Small intestine (tissue), 7 donors: ENCODE measurements at regions not wholly inside any gene's neighbourhood (a gene's known extent, or its start where the extent isn't known, plus 50 kb on each side); places are given as distances from the start of the nearest gene placed in this dataset.

Experiments
- DNase-seq, 2 donors: peaks; one replicate each; pipeline versions ENCODE4 v3.0.0 to v3.0.0-alpha.2; 2013
- FAIRE-seq: peaks from 2 replicates; lab custom pipeline; 2012; peaks lifted over from hg19 to GRCh38; lab: Jason Lieb, UNC
- H3K27ac ChIP-seq, 3 donors: one replicate each; pipeline ENCODE4 v1.5.1; 2013; ENCODE audit warnings: low read length in 2 of 3, mild to moderate bottlenecking in 2 of 3, control low read depth in 1 of 3, inconsistent platforms in 1 of 3, low read depth in 1 of 3, moderate library complexity in 1 of 3
- H3K27me3 ChIP-seq, 3 donors: one replicate each; pipeline ENCODE4 v1.6.1; 2013; ENCODE audit warnings: low read length in 3 of 3, inconsistent platforms in 1 of 3; ENCODE audit not compliant: control insufficient read depth in 3 of 3, insufficient read depth in 3 of 3
- H3K36me3 ChIP-seq, 3 donors: one replicate each; pipeline ENCODE4 v1.6.1; 2013; ENCODE audit warnings: low read length in 3 of 3, inconsistent platforms in 1 of 3, low read depth in 1 of 3, mild to moderate bottlenecking in 1 of 3, moderate library complexity in 1 of 3; ENCODE audit not compliant: control insufficient read depth in 3 of 3, insufficient read depth in 2 of 3
- H3K4me1 ChIP-seq, 3 donors: one replicate each; pipeline ENCODE4 v1.6.1; 2013; ENCODE audit warnings: low read length in 2 of 3, inconsistent platforms in 1 of 3, low read depth in 1 of 3, mild to moderate bottlenecking in 1 of 3, moderate library complexity in 1 of 3; ENCODE audit not compliant: control insufficient read depth in 3 of 3, insufficient read depth in 2 of 3
- H3K4me3 ChIP-seq, 3 donors: one replicate each; pipeline ENCODE4 v1.5.1; 2013; ENCODE audit warnings: low read length in 3 of 3, control low read depth in 1 of 3, inconsistent platforms in 1 of 3, low read depth in 1 of 3, mild to moderate bottlenecking in 1 of 3, moderate library complexity in 1 of 3
- H3K9me3 ChIP-seq, 2 donors: one replicate each; pipeline ENCODE4 v1.6.1; 2013; ENCODE audit warnings: low read depth in 1 of 2, low read length in 1 of 2; ENCODE audit not compliant: control insufficient read depth in 2 of 2, insufficient read depth in 1 of 2
- WGBS, 3 donors: extraction: QIAGEN DNeasy Blood & Tissue Kit; methylation state at CpG; one replicate each; pipeline ENCODE4 v1.1.7; 2013; 5-methylcytosine and 5-hydroxymethylcytosine counted together
- donor health status: healthy with polysubstance abuse.
- donor health status: control.
- donor health status: control.
- donor health status: Bipolar disorder and iron deficiency.
- donor health status: healthy.

DNA sequence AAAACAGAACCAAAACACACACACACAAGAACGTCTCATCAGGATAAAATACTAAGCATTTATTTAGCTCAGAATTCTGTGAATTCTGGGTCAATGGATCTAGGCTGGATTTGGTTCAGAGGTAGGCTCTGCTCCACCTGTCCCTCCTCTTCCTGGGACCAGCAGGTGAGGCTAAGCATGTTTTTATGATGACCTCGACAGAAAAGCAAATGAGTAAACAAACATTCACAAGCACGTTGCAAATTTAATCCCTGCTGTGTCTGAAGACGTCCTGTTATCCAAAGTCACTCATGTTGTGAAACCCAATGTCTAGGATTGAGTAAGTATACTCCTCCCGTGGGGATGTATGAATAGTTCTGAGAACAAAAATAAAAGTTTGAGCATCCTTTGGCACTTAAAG is 371.4 kb upstream of the TECRL start:
- DNase-seq = no peak
- H3K27ac ChIP-seq = no peak overlapping the region
- WGBS, 3 donors = 20 to 35% (median 22%) methylated on average over 5 of the region's 5 CpGs
- FAIRE-seq = no peak
- no peaks in the 10 kb centered on the region for H3K9me3 ChIP-seq
- no peaks in the 10 kb centered on the region for H3K4me1 ChIP-seq
- no peak overlapping the region for H3K4me3 ChIP-seq
- no peaks in the 10 kb centered on the region for H3K36me3 ChIP-seq
- no peaks in the 10 kb centered on the region for H3K27me3 ChIP-seq

- Histone ChIP-seq H3K4me1 (no peaks in the 10 kb centered on the region), H3K36me3 (no peaks in the 10 kb centered on the region), H3K4me3 (no peak overlapping the region), H3K27me3 (no peaks in the 10 kb centered on the region), H3K27ac (no peak overlapping the region), H3K9me3 (no peaks in the 10 kb centered on the region)
- no peak for FAIRE-seq
- DNase-seq = no peak
- WGBS, 3 donors = 57 to 76% (median 59%) methylated on average over 3 of the region's 3 CpGs
These were observed 368.0 kb upstream of the TECRL start for GRCh38 chr4:64777286-64777685.

GRCh38 chr4:64776820-64777219 is 367.6 kb upstream of the TECRL start:
- Histone ChIP-seq H3K27ac (no peak overlapping the region), H3K4me3 (no peak overlapping the region), H3K27me3 (no peaks in the 10 kb centered on the region), H3K36me3 (no peaks in the 10 kb centered on the region), H3K4me1 (no peaks in the 10 kb centered on the region), H3K9me3 (no peaks in the 10 kb centered on the region)
- DNase-seq (no peak), FAIRE-seq (no peak)
- 62 to 73% (median 65%) methylated on average over 2 of the region's 2 CpGs for WGBS, 3 donors

GRCh38 chr4:64774626-64775025 is 365.4 kb upstream of the TECRL start:
- Histone ChIP-seq H3K36me3 (no peaks in the 10 kb centered on the region), H3K4me3 (no peak overlapping the region), H3K4me1 (no peaks in the 10 kb centered on the region), H3K27me3 (no peaks in the 10 kb centered on the region), H3K9me3 (no peaks in the 10 kb centered on the region), H3K27ac (no peak overlapping the region)
- DNase-seq (no peak), FAIRE-seq (no peak)
- 88 to 92% (median 91%) methylated on average over 3 of the region's 3 CpGs for WGBS, 3 donors

GRCh38 chr4:64771149-64771548 is 361.9 kb upstream of the TECRL start:
- WGBS, 3 donors = 55 to 74% (median 70%) methylated on average over 2 of the region's 2 CpGs

DNA sequence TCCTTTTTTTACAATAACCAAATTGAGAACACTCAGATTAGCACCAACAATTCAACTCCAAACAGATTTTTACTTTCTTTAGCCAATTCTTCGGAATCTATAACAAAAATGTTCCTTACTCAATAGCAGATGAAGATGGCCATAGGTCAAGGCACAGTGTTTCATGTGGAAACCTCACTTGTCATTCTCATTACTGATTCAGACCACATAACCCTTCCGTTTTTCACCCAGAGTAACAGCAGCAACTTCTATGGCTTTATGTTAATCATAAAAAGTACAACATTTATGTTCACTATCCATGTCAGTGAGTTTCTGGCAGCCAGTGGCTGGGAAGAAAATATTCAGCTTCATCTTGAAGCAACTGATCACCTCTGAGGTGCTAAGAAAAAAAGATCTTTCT is 358.3 kb upstream of the TECRL start:
- FAIRE-seq (no peak), DNase-seq (no peak)
- no peaks in the 10 kb centered on the region for H3K9me3 ChIP-seq
- WGBS, 3 donors = 66 to 75% (median 70%) methylated on average over 2 of the region's 2 CpGs
- H3K4me1 ChIP-seq = no peaks in the 10 kb centered on the region
- no peak overlapping the region for H3K4me3 ChIP-seq
- no peaks in the 10 kb centered on the region for H3K27me3 ChIP-seq
- H3K36me3 ChIP-seq = no peaks in the 10 kb centered on the region
- H3K27ac ChIP-seq = no peak overlapping the region

More at GRCh38 chr4:64771149-64771548, 361.9 kb upstream of the TECRL start:
- no peaks in the 10 kb centered on the region for H3K9me3 ChIP-seq
- DNase-seq (no peak), FAIRE-seq (no peak)
- no peak overlapping the region for H3K4me3 ChIP-seq
- H3K4me1 ChIP-seq = no peaks in the 10 kb centered on the region
- no peaks in the 10 kb centered on the region for H3K36me3 ChIP-seq
- H3K27ac ChIP-seq = no peak overlapping the region
- H3K27me3 ChIP-seq = no peaks in the 10 kb centered on the region

DNA sequence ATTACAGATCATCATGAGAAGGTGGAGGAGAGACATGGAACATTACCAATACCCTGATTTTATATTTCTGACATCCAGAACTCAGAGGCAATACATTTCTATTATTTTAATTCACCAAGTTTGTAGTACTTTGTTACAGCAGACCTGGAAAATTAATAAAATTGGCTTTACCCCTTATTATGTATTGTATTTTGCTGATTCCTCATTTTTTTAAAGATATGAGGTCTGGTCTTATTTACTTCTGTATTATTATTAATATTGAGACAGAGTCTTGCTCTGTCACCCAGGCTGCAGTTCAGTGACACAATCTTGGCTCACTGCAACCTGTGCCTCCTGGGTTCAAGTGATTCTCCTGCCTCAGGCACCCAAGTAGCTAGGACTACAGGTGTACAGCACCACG is 357.3 kb upstream of the TECRL start:
- H3K4me3 ChIP-seq = no peak overlapping the region
- 68 to 77% (median 74%) methylated on average over 1 of the region's 1 CpG for WGBS, 3 donors
- no peaks in the 10 kb centered on the region for H3K9me3 ChIP-seq
- H3K4me1 ChIP-seq = no peaks in the 10 kb centered on the region
- no peak for FAIRE-seq
- no peaks in the 10 kb centered on the region for H3K36me3 ChIP-seq
- no peaks in the 10 kb centered on the region for H3K27me3 ChIP-seq
- DNase-seq = no peak
- no peak overlapping the region for H3K27ac ChIP-seq

DNA sequence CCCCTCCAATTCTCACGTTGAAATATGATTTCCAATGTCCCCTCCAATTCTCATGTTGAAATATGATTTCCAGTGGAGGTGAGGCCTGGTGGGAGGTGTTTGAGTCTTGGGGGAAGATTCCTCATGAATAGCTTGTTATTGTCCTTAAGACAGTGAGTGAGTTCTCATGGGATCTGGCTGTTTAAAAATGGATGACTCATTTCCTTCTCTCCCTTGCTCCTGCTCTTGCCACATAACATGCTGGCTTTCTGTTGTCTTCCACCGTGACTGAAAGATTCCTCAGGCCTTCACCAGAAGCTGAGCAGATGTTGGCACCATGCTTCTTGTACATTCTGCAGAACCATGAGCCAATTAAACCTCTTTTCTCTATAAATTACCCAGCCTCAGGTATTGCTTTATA is 346.8 kb upstream of the TECRL start:
- Histone ChIP-seq H3K4me3 (no peak overlapping the region), H3K36me3 (no peaks in the 10 kb centered on the region), H3K9me3 (peaks cover 0 to 16% of the 10 kb centered on the region in 2 donors), H3K27me3 (no peaks in the 10 kb centered on the region), H3K4me1 (no peaks in the 10 kb centered on the region), H3K27ac (no peak overlapping the region)
- FAIRE-seq (no peak), DNase-seq (no peak)
- 13 to 24% (median 18%) methylated on average over 2 of the region's 2 CpGs for WGBS, 3 donors

DNA sequence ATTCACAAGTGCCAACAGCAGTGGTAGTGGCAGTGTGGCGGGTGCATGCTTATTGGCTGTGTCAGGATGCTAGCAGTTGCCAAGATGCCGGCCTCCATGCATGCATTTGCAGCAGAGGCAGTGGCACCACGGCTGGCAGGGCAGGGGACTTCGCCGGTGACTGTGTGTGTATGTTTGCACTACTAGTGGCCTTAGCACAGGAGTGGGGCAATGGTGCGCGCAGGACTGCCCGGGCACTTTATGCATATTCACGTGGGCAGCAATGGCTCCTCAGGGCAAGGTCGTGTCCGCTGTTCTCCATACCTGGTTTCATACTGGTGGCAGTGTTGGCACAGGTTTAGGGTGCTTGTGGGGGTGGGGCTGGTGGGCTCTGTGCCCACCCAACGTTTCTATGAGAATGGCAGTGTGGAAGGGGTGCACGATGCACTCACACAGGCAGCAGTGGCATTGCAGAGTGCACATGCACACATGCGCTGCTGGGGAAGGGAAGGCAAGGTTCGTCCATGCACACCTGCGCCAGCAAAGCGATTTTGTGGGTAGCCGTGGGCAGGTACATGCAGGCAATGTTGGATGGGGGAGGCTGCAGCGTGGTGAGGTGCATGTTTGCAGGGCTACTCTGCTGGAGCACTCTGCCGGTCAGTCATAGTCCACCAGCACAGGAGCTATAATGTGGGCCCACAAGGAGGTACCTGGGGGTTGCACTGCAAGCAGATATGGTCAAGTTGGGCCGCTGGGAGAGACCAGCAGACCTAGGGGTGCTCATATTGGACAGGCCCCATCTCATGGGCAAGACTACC is 338.9 kb upstream of the TECRL start:
- no peak for FAIRE-seq
- no peak overlapping the region for H3K27ac ChIP-seq
- 80 to 85% (median 85%) methylated on average over 21 of the region's 21 CpGs for WGBS, 3 donors
- H3K36me3 ChIP-seq = no peaks in the 10 kb centered on the region
- no peaks in the 10 kb centered on the region for H3K4me1 ChIP-seq
- H3K9me3 ChIP-seq = peaks cover 0 to 12% of the 10 kb centered on the region in 2 donors
- H3K27me3 ChIP-seq = no peaks in the 10 kb centered on the region
- H3K4me3 ChIP-seq = no peak overlapping the region
- no peak for DNase-seq
